ENCODE measurements at regions not wholly inside any gene's neighbourhood (a gene's known extent, or its start where the extent isn't known, plus 50 kb on each side); places are given as distances from the start of the nearest gene placed in this dataset.

GRCh38 chr1:212228076-212228475 lies 57.1 kb upstream of the PPP2R5A start:
- TF ChIP-seq, protein P1, sequence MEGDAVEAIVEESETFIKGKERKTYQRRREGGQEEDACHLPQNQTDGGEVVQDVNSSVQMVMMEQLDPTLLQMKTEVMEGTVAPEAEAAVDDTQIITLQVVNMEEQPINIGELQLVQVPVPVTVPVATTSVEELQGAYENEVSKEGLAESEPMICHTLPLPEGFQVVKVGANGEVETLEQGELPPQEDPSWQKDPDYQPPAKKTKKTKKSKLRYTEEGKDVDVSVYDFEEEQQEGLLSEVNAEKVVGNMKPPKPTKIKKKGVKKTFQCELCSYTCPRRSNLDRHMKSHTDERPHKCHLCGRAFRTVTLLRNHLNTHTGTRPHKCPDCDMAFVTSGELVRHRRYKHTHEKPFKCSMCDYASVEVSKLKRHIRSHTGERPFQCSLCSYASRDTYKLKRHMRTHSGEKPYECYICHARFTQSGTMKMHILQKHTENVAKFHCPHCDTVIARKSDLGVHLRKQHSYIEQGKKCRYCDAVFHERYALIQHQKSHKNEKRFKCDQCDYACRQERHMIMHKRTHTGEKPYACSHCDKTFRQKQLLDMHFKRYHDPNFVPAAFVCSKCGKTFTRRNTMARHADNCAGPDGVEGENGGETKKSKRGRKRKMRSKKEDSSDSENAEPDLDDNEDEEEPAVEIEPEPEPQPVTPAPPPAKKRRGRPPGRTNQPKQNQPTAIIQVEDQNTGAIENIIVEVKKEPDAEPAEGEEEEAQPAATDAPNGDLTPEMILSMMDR (IDR thresholded peaks at IDR 0.05), result no peak
- no peak for TF ChIP-seq POLR2A (IDR thresholded peaks at IDR 0.05)
